OCI-LY1 (cell line): ENCODE measurements at regions not wholly inside any gene's neighbourhood (a gene's known extent, or its start where the extent isn't known, plus 50 kb on each side); places are given as distances from the start of the nearest gene placed in this dataset.

Experiments
- H2AFZ ChIP-seq: fragments of 200-600 bp; sonication (generic), shearing (Covaris generic); 2 replicates; pipeline ENCODE4 v1.6.0; 2014; ENCODE audit warnings: antibody characterized with exemption, mild to moderate bottlenecking, low read length
- H3F3A ChIP-seq: fragments of 200-600 bp; sonication (generic), shearing (Covaris generic); 2 replicates; pipeline ENCODE4 v1.6.0; 2014; ENCODE audit warnings: mild to moderate bottlenecking, antibody characterized with exemption, low read length, moderate library complexity; ENCODE audit not compliant: insufficient read depth
- H3K27ac ChIP-seq: fragments of 200-600 bp; sonication (generic); 2 replicates; pipeline ENCODE4 v1.5.1; 2014; ENCODE audit warnings: low read length, mixed run types, mild to moderate bottlenecking, low read depth; ENCODE audit not compliant: poor library complexity, severe bottlenecking
- H3K27me3 ChIP-seq: fragments of 200-600 bp; sonication (generic); 2 replicates; pipeline ENCODE4 v1.6.0; 2014; ENCODE audit warnings: antibody characterized with exemption, mild to moderate bottlenecking, low read length, moderate library complexity; ENCODE audit not compliant: insufficient read depth
- H3K36me3 ChIP-seq: fragments of 200-600 bp; sonication (generic); 2 replicates; pipeline ENCODE4 v1.6.1; 2014; ENCODE audit warnings: mild to moderate bottlenecking, antibody characterized with exemption, low read length, moderate library complexity, mixed read lengths; ENCODE audit not compliant: insufficient read depth
- H3K4me1 ChIP-seq: fragments of 200-600 bp; sonication (generic); 2 replicates; pipeline ENCODE4 v1.5.1; 2014; ENCODE audit warnings: mild to moderate bottlenecking, low read length, moderate library complexity; ENCODE audit not compliant: insufficient read depth, severe bottlenecking
- H3K4me2 ChIP-seq: fragments of 200-600 bp; sonication (generic), shearing (Covaris generic); 2 replicates; pipeline ENCODE4 v1.6.1; 2014; ENCODE audit warnings: low read length
- H3K4me3 ChIP-seq: fragments of 200-600 bp; sonication (generic); 2 replicates; pipeline ENCODE4 v1.5.1; 2014; ENCODE audit warnings: low read length, low read depth, mild to moderate bottlenecking, mixed read lengths; ENCODE audit not compliant: poor library complexity, severe bottlenecking
- H3K79me2 ChIP-seq: fragments of 200-600 bp; shearing (Covaris generic); 2 replicates; pipeline ENCODE4 v1.6.1; 2016; ENCODE audit warnings: mixed run types, low read length, mixed read lengths; ENCODE audit not compliant: insufficient read depth
- H3K9ac ChIP-seq: fragments of 200-600 bp; sonication (generic), shearing (Covaris generic); 2 replicates; pipeline ENCODE4 v1.6.1; 2014; ENCODE audit warnings: mild to moderate bottlenecking, low read length, mixed read lengths
- H3K9me2 ChIP-seq: fragments of 200-600 bp; sonication (generic), shearing (Covaris generic); 2 replicates; pipeline ENCODE4 v1.6.1; 2014; ENCODE audit warnings: low read depth, mild to moderate bottlenecking, low read length, mixed read lengths
- H3K9me3 ChIP-seq: fragments of 200-600 bp; shearing (Covaris generic); 2 replicates; pipeline ENCODE4 v1.6.1; 2014; ENCODE audit warnings: low read length, mixed read lengths
- H4K20me1 ChIP-seq: fragments of 200-600 bp; sonication (generic), shearing (Covaris generic); 2 replicates; pipeline ENCODE4 v1.6.0; 2016; ENCODE audit warnings: mild to moderate bottlenecking, low read length; ENCODE audit not compliant: insufficient read depth
- EZH2 ChIP-seq: fragments of 200-600 bp; sonication (generic), shearing (Covaris generic); IDR thresholded peaks from 2 replicates; pipeline ENCODE4 v1.8.0; 2017; ENCODE audit warnings: borderline replicate concordance, mixed run types, mild to moderate bottlenecking, antibody characterized with exemption, low read length, moderate library complexity, mixed read lengths
- TF ChIP-seq, protein P1 (sequence below): fragments of 200-600 bp; sonication (generic), shearing (Covaris generic); IDR thresholded peaks from 2 replicates; pipeline ENCODE4 v1.5.1; 2017; ENCODE audit warnings: mild to moderate bottlenecking, antibody characterized with exemption, low read length, moderate library complexity, mixed read lengths

DNA sequence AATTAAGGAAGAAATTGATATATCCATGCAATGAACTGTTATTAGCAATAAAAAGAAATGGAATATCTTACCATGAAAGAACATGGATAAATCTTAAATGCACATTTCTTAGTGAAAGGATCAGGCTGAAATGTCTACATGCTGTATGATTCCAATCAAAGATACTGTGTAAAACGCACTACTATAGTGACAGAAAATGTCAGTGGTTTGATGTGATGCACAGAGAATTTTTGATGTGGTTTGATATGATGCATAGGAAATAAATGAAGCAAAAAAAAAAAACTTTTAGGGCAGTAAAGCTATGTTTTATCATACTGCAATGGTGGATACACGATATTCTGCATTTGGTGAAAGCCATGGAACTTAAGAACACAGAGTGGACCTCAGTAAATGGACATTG is 547.6 kb downstream of the GABRG1 start:
- H3K9ac ChIP-seq = no peak overlapping the region
- no peaks in the 10 kb centered on the region for H4K20me1 ChIP-seq
- TF ChIP-seq EZH2 = no peak
- TF ChIP-seq, protein P1, sequence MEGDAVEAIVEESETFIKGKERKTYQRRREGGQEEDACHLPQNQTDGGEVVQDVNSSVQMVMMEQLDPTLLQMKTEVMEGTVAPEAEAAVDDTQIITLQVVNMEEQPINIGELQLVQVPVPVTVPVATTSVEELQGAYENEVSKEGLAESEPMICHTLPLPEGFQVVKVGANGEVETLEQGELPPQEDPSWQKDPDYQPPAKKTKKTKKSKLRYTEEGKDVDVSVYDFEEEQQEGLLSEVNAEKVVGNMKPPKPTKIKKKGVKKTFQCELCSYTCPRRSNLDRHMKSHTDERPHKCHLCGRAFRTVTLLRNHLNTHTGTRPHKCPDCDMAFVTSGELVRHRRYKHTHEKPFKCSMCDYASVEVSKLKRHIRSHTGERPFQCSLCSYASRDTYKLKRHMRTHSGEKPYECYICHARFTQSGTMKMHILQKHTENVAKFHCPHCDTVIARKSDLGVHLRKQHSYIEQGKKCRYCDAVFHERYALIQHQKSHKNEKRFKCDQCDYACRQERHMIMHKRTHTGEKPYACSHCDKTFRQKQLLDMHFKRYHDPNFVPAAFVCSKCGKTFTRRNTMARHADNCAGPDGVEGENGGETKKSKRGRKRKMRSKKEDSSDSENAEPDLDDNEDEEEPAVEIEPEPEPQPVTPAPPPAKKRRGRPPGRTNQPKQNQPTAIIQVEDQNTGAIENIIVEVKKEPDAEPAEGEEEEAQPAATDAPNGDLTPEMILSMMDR = no peak
- H3K4me1 ChIP-seq = no peaks in the 10 kb centered on the region
- no peak overlapping the region for H3K27ac ChIP-seq
- H3K9me2 ChIP-seq = no peaks in the 10 kb centered on the region
- no peak overlapping the region for H3K4me2 ChIP-seq
- no peaks in the 10 kb centered on the region for H3F3A ChIP-seq
- H3K79me2 ChIP-seq = no peaks in the 10 kb centered on the region
- no peaks in the 10 kb centered on the region for H3K9me3 ChIP-seq
- no peaks in the 10 kb centered on the region for H3K36me3 ChIP-seq
- no peak overlapping the region for H3K4me3 ChIP-seq
- no peak overlapping the region for H2AFZ ChIP-seq
- H3K27me3 ChIP-seq = no peaks in the 10 kb centered on the region

DNA sequence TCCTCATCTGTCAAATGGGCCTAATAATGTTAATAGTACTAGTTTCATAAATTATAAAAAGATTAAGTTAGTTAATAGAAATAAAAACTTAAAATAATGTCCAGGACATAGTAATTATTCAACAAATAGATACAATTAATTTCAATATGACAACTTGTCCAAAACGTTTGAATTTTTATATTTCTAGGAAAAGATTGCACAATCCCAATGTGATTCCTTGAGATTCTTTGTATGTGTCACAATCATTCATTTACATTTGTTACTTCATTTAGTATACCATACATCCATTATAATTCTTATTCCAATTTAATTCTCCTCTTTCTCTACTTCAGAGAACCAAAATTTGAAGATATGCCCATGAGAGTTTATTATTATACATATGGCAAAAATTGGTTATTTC is 554.2 kb downstream of the GABRG1 start:
- no peak overlapping the region for H3K9ac ChIP-seq
- H3K9me3 ChIP-seq = no peaks in the 10 kb centered on the region
- H3K36me3 ChIP-seq = no peaks in the 10 kb centered on the region
- no peaks in the 10 kb centered on the region for H3K9me2 ChIP-seq
- H3F3A ChIP-seq = no peaks in the 10 kb centered on the region
- no peaks in the 10 kb centered on the region for H3K4me1 ChIP-seq
- no peak overlapping the region for H3K4me3 ChIP-seq
- no peak overlapping the region for H3K27ac ChIP-seq
- H3K4me2 ChIP-seq = no peak overlapping the region
- H3K79me2 ChIP-seq = no peaks in the 10 kb centered on the region
- TF ChIP-seq EZH2 = no peak
- TF ChIP-seq, protein P1 = no peak
- H2AFZ ChIP-seq = no peak overlapping the region
- H4K20me1 ChIP-seq = no peaks in the 10 kb centered on the region
- H3K27me3 ChIP-seq = no peaks in the 10 kb centered on the region

DNA sequence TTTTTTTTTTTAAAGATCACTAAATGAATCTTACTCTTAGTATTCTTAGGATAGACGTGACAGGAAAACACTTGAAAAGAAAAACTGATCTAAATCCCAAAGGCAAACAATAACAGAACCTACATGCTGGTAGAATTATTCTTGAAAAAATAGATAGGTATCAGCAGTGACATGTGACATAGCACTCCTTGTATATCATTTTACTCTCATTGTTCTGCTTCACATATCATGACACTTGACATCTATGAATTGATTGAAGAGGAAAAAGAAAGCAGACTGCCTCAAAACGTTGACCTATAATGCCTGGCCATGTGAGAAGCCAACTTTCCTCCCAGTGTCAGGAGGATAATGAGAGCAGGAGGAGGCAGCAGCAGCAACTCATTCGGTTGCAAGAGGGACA is 555.2 kb downstream of the GABRG1 start:
- H2AFZ ChIP-seq = no peak overlapping the region
- H3K9me2 ChIP-seq = no peaks in the 10 kb centered on the region
- H3K4me1 ChIP-seq = no peaks in the 10 kb centered on the region
- H3K9me3 ChIP-seq = no peaks in the 10 kb centered on the region
- H4K20me1 ChIP-seq = no peaks in the 10 kb centered on the region
- H3K27ac ChIP-seq = no peak overlapping the region
- H3K4me3 ChIP-seq = no peak overlapping the region
- no peaks in the 10 kb centered on the region for H3K79me2 ChIP-seq
- no peaks in the 10 kb centered on the region for H3F3A ChIP-seq
- no peak overlapping the region for H3K4me2 ChIP-seq
- no peak overlapping the region for H3K9ac ChIP-seq
- no peaks in the 10 kb centered on the region for H3K27me3 ChIP-seq
- H3K36me3 ChIP-seq = no peaks in the 10 kb centered on the region
- TF ChIP-seq EZH2 = no peak
- TF ChIP-seq, protein P1 = no peak
